Suprapubic skin (tissue), 3 donors: ENCODE measurements at regions not wholly inside any gene's neighbourhood (a gene's known extent, or its start where the extent isn't known, plus 50 kb on each side); places are given as distances from the start of the nearest gene placed in this dataset.

ENCODE experiments used
- CTCF ChIP-seq, 2 donors: fragments of 200-600 bp in 1 of 2; fragments of 450-650 bp in 1 of 2; sonication (generic) in 1 of 2; IDR thresholded peaks; one replicate each; pipeline ENCODE4 v1.5.1; 2016 to 2019; ENCODE audit warnings: antibody characterized with exemption in 2 of 2, mild to moderate bottlenecking in 1 of 2, moderate library complexity in 1 of 2
- POLR2A ChIP-seq, 2 donors: fragments of 450-650 bp; IDR thresholded peaks; one replicate each; pipeline ENCODE4 v1.6.1; 2017; ENCODE audit warnings: antibody characterized with exemption in 2 of 2, mild to moderate bottlenecking in 2 of 2, moderate library complexity in 2 of 2

GRCh38 chr4:8729408-8730149 is 137.0 kb downstream of the CPZ start:
- TF ChIP-seq CTCF (IDR thresholded peaks at IDR 0.05), result no peak
- TF ChIP-seq POLR2A (IDR thresholded peaks at IDR 0.05), result no peak
